ENCODE measurements at regions not wholly inside any gene's neighbourhood (a gene's known extent, or its start where the extent isn't known, plus 50 kb on each side); places are given as distances from the start of the nearest gene placed in this dataset.

DNA sequence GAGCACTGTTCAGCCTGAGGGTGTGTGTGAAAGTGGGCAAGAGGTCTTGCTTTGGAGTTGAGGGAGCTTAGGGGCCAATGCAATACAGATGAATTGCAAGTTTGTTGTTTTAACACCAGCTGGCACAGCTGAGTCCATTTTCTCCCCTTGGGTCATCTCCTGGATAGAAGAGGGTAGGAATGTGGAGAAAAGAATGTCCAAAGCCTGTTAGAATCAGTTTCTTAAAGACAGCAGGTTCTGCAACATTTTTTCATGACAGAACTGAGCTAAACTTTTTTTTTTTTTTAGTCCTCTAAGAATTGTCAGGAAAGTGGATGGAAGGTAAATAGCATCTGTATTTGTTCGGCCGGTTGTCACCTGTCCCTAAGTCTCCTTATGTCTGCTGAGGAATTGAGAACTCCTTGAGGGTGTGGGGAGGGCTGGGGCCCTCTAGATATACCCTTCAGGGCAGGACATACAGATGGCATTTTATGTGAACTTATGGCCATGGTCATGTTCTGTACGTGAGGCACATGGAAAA, 211.1 kb upstream of the CADM1 start:
- no peak for TF ChIP-seq POLR2A (IDR thresholded peaks at IDR 0.05)
- TF ChIP-seq POLR2AphosphoS5 (IDR thresholded peaks at IDR 0.05; ENCODE audit: insufficient read depth in 1 of 2, low read depth in 1 of 2), result no peak
